MM.1S (cell line): ENCODE measurements at regions not wholly inside any gene's neighbourhood (a gene's known extent, or its start where the extent isn't known, plus 50 kb on each side); places are given as distances from the start of the nearest gene placed in this dataset.
A peak's percentile ranks its signal among the peaks of the same experiment; 100 is the strongest.

ENCODE experiments used
- DNase-seq: peaks from one replicate; pipeline ENCODE4 v3.0.0-alpha.2; 2015
- H2AFZ ChIP-seq: fragments of 300-600 bp; sonication (generic); 2 replicates; pipeline ENCODE4 v1.6.0; 2016; ENCODE audit warnings: antibody characterized with exemption, low read length
- H3F3A ChIP-seq: fragments of 300-600 bp; sonication (generic); 2 replicates; pipeline ENCODE4 v1.6.1; 2016; ENCODE audit warnings: mild to moderate bottlenecking, antibody characterized with exemption, low read length, moderate library complexity, mixed read lengths; ENCODE audit not compliant: insufficient read depth
- H3K27ac ChIP-seq: fragments of 300-600 bp; sonication (generic); 2 replicates; pipeline ENCODE4 v1.5.1; 2016; ENCODE audit warnings: mild to moderate bottlenecking, low read length
- H3K27me3 ChIP-seq: fragments of 300-600 bp; sonication (generic); replicated peaks from 2 replicates; pipeline ENCODE4 v1.6.0; 2016; ENCODE audit warnings: low read length; ENCODE audit not compliant: insufficient read depth
- H3K36me3 ChIP-seq: fragments of 300-600 bp; sonication (generic); replicated peaks from 2 replicates; pipeline ENCODE4 v1.6.1; 2016; ENCODE audit warnings: mild to moderate bottlenecking, low read length, mixed read lengths; ENCODE audit not compliant: insufficient read depth
- H3K4me1 ChIP-seq: fragments of 300-600 bp; sonication (generic); 2 replicates; pipeline ENCODE4 v1.6.1; 2016; ENCODE audit warnings: low read length, mixed read lengths
- H3K4me2 ChIP-seq: fragments of 300-600 bp; sonication (generic); 2 replicates; pipeline ENCODE4 v1.6.0; 2016; ENCODE audit warnings: low read depth, low read length
- H3K4me3 ChIP-seq: fragments of 300-600 bp; sonication (generic); 2 replicates; pipeline ENCODE4 v1.5.1; 2016; ENCODE audit warnings: low read length, mixed read lengths
- H3K79me2 ChIP-seq: fragments of 300-600 bp; sonication (generic); 2 replicates; pipeline ENCODE4 v1.6.1; 2016; ENCODE audit warnings: mixed run types, low read length, mixed read lengths
- H3K9ac ChIP-seq: fragments of 300-600 bp; sonication (generic); 2 replicates; pipeline ENCODE4 v1.6.1; 2016; ENCODE audit warnings: low read length, mixed read lengths
- H3K9me2 ChIP-seq: fragments of 300-600 bp; sonication (generic); replicated peaks from 2 replicates; pipeline ENCODE4 v1.6.1; 2016; ENCODE audit warnings: mild to moderate bottlenecking, low read length, mixed read lengths; ENCODE audit not compliant: insufficient read depth
- H3K9me3 ChIP-seq: fragments of 300-600 bp; sonication (generic); replicated peaks from 2 replicates; pipeline ENCODE4 v1.6.1; 2016; ENCODE audit warnings: mild to moderate bottlenecking, low read length, mixed read lengths; ENCODE audit not compliant: insufficient read depth
- H4K20me1 ChIP-seq: fragments of 300-600 bp; sonication (generic); 2 replicates; pipeline ENCODE4 v1.6.1; 2016; ENCODE audit warnings: mild to moderate bottlenecking, low read length, moderate library complexity, mixed read lengths; ENCODE audit not compliant: insufficient read depth
- CTCF ChIP-seq: fragments of 300-600 bp; sonication (generic); IDR thresholded peaks from 2 replicates; pipeline ENCODE4 v1.5.1; 2016; ENCODE audit warnings: antibody characterized with exemption, low read length, mixed read lengths
- EZH2 ChIP-seq: fragments of 300-600 bp; sonication (generic); optimal IDR thresholded peaks from 2 replicates; pipeline ENCODE3; 2017; ENCODE audit warnings: low read depth, mild to moderate bottlenecking, antibody characterized with exemption, low read length, mixed read lengths
- EZH2phosphoT487 ChIP-seq: fragments of 300-600 bp; sonication (generic); IDR thresholded peaks from 2 replicates; pipeline ENCODE4 v1.6.1; 2018; ENCODE audit warnings: antibody characterized with exemption, low read length

- H3K4me1 ChIP-seq = peaks cover 3% of the 10 kb centered on the region; the same call in 1 of the 2 replicates
- no peaks in the 10 kb centered on the region for H3K79me2 ChIP-seq
- peak overlapping the region; percentile 91 for H2AFZ ChIP-seq
- H3K27ac ChIP-seq = peak overlapping the region; percentile 86
- H3K4me3 ChIP-seq = peak overlapping the region; percentile 95
- no peak for TF ChIP-seq EZH2
- TF ChIP-seq EZH2phosphoT487 = no peak
- TF ChIP-seq CTCF = peak; percentile 74
- peak overlapping the region; percentile 80 for H3K9ac ChIP-seq
- no peaks in the 10 kb centered on the region for H3K9me2 ChIP-seq
- H3F3A ChIP-seq = peaks cover 12% of the 10 kb centered on the region
- H3K4me2 ChIP-seq = peak overlapping the region; percentile 84
- peaks cover 29% of the 10 kb centered on the region for H3K27me3 ChIP-seq
- no peaks in the 10 kb centered on the region for H3K9me3 ChIP-seq
- no peaks in the 10 kb centered on the region for H4K20me1 ChIP-seq
- peak; percentile 91 for DNase-seq
- H3K36me3 ChIP-seq = no peaks in the 10 kb centered on the region
Observed at GRCh38 chr6:27177485-27178406, 69.8 kb upstream of the PRSS16 start.

- Histone ChIP-seq H3K79me2 (no peaks in the 10 kb centered on the region), H3K27me3 (peaks cover 31% of the 10 kb centered on the region), H3K4me2 (peak overlapping the region; percentile 84), H3K4me3 (peak overlapping the region; percentile 95), H3K27ac (peak overlapping the region; percentile 86; the same call in 1 of the 2 replicates), H3F3A (peaks cover 12% of the 10 kb centered on the region), H2AFZ (peak overlapping the region; percentile 91), H4K20me1 (no peaks in the 10 kb centered on the region), H3K36me3 (no peaks in the 10 kb centered on the region), H3K9ac (peak overlapping the region; percentile 80; the same call in 1 of the 2 replicates), H3K4me1 (peaks cover 3% of the 10 kb centered on the region; the same call in 1 of the 2 replicates), H3K9me2 (no peaks in the 10 kb centered on the region), H3K9me3 (no peaks in the 10 kb centered on the region)
- TF ChIP-seq EZH2phosphoT487 (no peak), CTCF (no peak), EZH2 (no peak)
- DNase-seq = no peak
Observed at GRCh38 chr6:27178407-27178730, 69.1 kb upstream of the PRSS16 start.

GRCh38 chr6:27178860-27179259 is 68.6 kb upstream of the PRSS16 start:
- Histone ChIP-seq H3K4me3 (no peak overlapping the region), H3K79me2 (no peaks in the 10 kb centered on the region), H3K4me1 (peaks cover 3% of the 10 kb centered on the region; the same call in 1 of the 2 replicates), H3K4me2 (no peak overlapping the region), H3K9me3 (no peaks in the 10 kb centered on the region), H3F3A (peaks cover 12% of the 10 kb centered on the region), H3K36me3 (no peaks in the 10 kb centered on the region), H3K27ac (no peak overlapping the region), H3K9me2 (no peaks in the 10 kb centered on the region), H2AFZ (no peak overlapping the region), H3K9ac (no peak overlapping the region), H4K20me1 (no peaks in the 10 kb centered on the region), H3K27me3 (peaks cover 31% of the 10 kb centered on the region)
- DNase-seq = no peak
- TF ChIP-seq EZH2 = no peak
- no peak for TF ChIP-seq EZH2phosphoT487
- TF ChIP-seq CTCF = no peak
